Smooth muscle cell (in vitro differentiated cells): ENCODE measurements at regions not wholly inside any gene's neighbourhood (a gene's known extent, or its start where the extent isn't known, plus 50 kb on each side); places are given as distances from the start of the nearest gene placed in this dataset.

ENCODE experiments used
- DNase-seq: peaks from one replicate; lab custom pipeline; 2025; ENCODE audit not compliant: unreplicated experiment; lab: John Stamatoyannopoulos, UW
- H2AFZ ChIP-seq: fragments of 200-600 bp; sonication (generic); 2 replicates; pipeline ENCODE4 v1.6.0; 2016; ENCODE audit warnings: antibody characterized with exemption, low read depth, mild to moderate bottlenecking
- H3F3A ChIP-seq: fragments of 200-600 bp; sonication (generic); 2 replicates; pipeline ENCODE4 v1.6.0; 2017; ENCODE audit warnings: antibody characterized with exemption, low read depth
- H3K27ac ChIP-seq: fragments of 200-600 bp; sonication (generic); 2 replicates; pipeline ENCODE4 v1.5.1; 2016; ENCODE audit warnings: low read depth, mild to moderate bottlenecking
- H3K27me3 ChIP-seq: fragments of 200-600 bp; sonication (generic); 2 replicates; pipeline ENCODE4 v1.6.1; 2016; ENCODE audit warnings: low read depth, mild to moderate bottlenecking
- H3K36me3 ChIP-seq: fragments of 200-600 bp; sonication (generic); 2 replicates; pipeline ENCODE4 v1.5.1; 2016; ENCODE audit warnings: low read depth
- H3K4me1 ChIP-seq: fragments of 200-600 bp; sonication (generic); 2 replicates; pipeline ENCODE4 v1.5.1; 2016; ENCODE audit warnings: low read depth
- H3K4me2 ChIP-seq: fragments of 200-600 bp; sonication (generic); 2 replicates; pipeline ENCODE4 v1.6.0; 2016; ENCODE audit warnings: mild to moderate bottlenecking
- H3K4me3 ChIP-seq: fragments of 200-600 bp; sonication (generic); 2 replicates; pipeline ENCODE4 v1.5.1; 2016; ENCODE audit warnings: mild to moderate bottlenecking
- H3K79me2 ChIP-seq: fragments of 200-600 bp; sonication (generic); 2 replicates; pipeline ENCODE4 v1.6.0; 2016; ENCODE audit warnings: low read depth, mild to moderate bottlenecking
- H3K9ac ChIP-seq: fragments of 200-600 bp; sonication (generic); 2 replicates; pipeline ENCODE4 v1.6.0; 2016; ENCODE audit warnings: low read depth
- H3K9me3 ChIP-seq: fragments of 200-600 bp; sonication (generic); replicated peaks from 2 replicates; pipeline ENCODE4 v1.5.1; 2016; ENCODE audit warnings: low read depth
- H4K20me1 ChIP-seq: fragments of 200-600 bp; sonication (generic); 2 replicates; pipeline ENCODE4 v1.6.0; 2016; ENCODE audit warnings: low read depth
- WGBS: methylation state at CpG from one replicate; pipeline ENCODE4 v1.1.7; 2016; ENCODE audit warnings: low lambda C conversion rate; 5-methylcytosine and 5-hydroxymethylcytosine counted together
- TF ChIP-seq, protein P1 (sequence below): fragments of 200-600 bp; sonication (generic); IDR thresholded peaks from 2 replicates; pipeline ENCODE4 v1.5.1; 2017; ENCODE audit warnings: borderline replicate concordance, mild to moderate bottlenecking, antibody characterized with exemption; ENCODE audit not compliant: insufficient read depth, poor library complexity, severe bottlenecking

DNA sequence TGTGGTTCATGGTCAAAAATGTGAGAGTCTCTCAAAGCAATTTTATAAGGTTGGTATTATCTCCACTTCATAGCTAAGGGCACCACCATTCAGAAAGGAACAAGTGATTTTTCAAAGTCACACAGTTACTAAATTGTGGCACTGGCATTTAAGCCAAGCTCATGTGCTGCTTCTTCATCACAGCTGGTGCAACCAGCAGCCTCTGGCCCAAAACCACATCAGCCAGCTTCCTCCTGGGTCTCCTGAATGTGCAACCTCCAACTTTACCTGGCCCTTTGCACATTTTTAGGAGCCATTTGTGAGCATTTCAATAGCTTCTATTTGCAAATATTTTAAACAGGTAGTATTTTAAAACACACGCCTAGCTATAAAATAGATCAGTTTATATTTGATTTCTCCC is 293.7 kb downstream of the BCL11A start:
- Histone ChIP-seq H3F3A (no peaks in the 10 kb centered on the region), H3K79me2 (no peaks in the 10 kb centered on the region), H3K27ac (no peak overlapping the region), H3K27me3 (no peaks in the 10 kb centered on the region), H4K20me1 (no peaks in the 10 kb centered on the region), H3K36me3 (no peaks in the 10 kb centered on the region), H3K4me1 (peaks cover 7% of the 10 kb centered on the region), H3K4me2 (no peak overlapping the region), H3K9me3 (no peaks in the 10 kb centered on the region), H2AFZ (no peak overlapping the region), H3K9ac (no peak overlapping the region), H3K4me3 (no peak overlapping the region)
- TF ChIP-seq, protein P1, sequence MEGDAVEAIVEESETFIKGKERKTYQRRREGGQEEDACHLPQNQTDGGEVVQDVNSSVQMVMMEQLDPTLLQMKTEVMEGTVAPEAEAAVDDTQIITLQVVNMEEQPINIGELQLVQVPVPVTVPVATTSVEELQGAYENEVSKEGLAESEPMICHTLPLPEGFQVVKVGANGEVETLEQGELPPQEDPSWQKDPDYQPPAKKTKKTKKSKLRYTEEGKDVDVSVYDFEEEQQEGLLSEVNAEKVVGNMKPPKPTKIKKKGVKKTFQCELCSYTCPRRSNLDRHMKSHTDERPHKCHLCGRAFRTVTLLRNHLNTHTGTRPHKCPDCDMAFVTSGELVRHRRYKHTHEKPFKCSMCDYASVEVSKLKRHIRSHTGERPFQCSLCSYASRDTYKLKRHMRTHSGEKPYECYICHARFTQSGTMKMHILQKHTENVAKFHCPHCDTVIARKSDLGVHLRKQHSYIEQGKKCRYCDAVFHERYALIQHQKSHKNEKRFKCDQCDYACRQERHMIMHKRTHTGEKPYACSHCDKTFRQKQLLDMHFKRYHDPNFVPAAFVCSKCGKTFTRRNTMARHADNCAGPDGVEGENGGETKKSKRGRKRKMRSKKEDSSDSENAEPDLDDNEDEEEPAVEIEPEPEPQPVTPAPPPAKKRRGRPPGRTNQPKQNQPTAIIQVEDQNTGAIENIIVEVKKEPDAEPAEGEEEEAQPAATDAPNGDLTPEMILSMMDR: no peak
- DNase-seq: no peak
- WGBS: 94% methylated on average over 1 of the region's 1 CpG

GRCh38 chr2:60252581-60253150 is 300.8 kb downstream of the BCL11A start:
- 60% methylated on average over 6 of the region's 6 CpGs for WGBS
- no peaks in the 10 kb centered on the region for H4K20me1 ChIP-seq
- no peak overlapping the region for H3K4me3 ChIP-seq
- H2AFZ ChIP-seq: peak overlapping the region; percentile 30
- no peak overlapping the region for H3K27ac ChIP-seq
- no peak for DNase-seq
- no peak overlapping the region for H3K4me2 ChIP-seq
- no peaks in the 10 kb centered on the region for H3K36me3 ChIP-seq
- no peaks in the 10 kb centered on the region for H3K79me2 ChIP-seq
- H3F3A ChIP-seq: no peaks in the 10 kb centered on the region
- H3K9ac ChIP-seq: no peak overlapping the region
- H3K4me1 ChIP-seq: no peaks in the 10 kb centered on the region
- no peaks in the 10 kb centered on the region for H3K27me3 ChIP-seq
- TF ChIP-seq, protein P1: no peak
- no peaks in the 10 kb centered on the region for H3K9me3 ChIP-seq

GRCh38 chr2:60251247-60251646 is 302.2 kb downstream of the BCL11A start:
- H3K79me2 ChIP-seq: no peaks in the 10 kb centered on the region
- H3F3A ChIP-seq: no peaks in the 10 kb centered on the region
- no peaks in the 10 kb centered on the region for H3K27me3 ChIP-seq
- H3K9ac ChIP-seq: no peak overlapping the region
- H2AFZ ChIP-seq: no peak overlapping the region
- no peak overlapping the region for H3K4me2 ChIP-seq
- peaks cover 8% of the 10 kb centered on the region for H3K4me1 ChIP-seq
- H3K4me3 ChIP-seq: no peak overlapping the region
- H4K20me1 ChIP-seq: no peaks in the 10 kb centered on the region
- TF ChIP-seq, protein P1: no peak
- no peaks in the 10 kb centered on the region for H3K36me3 ChIP-seq
- no peak overlapping the region for H3K27ac ChIP-seq
- no peak for DNase-seq
- H3K9me3 ChIP-seq: no peaks in the 10 kb centered on the region

DNA sequence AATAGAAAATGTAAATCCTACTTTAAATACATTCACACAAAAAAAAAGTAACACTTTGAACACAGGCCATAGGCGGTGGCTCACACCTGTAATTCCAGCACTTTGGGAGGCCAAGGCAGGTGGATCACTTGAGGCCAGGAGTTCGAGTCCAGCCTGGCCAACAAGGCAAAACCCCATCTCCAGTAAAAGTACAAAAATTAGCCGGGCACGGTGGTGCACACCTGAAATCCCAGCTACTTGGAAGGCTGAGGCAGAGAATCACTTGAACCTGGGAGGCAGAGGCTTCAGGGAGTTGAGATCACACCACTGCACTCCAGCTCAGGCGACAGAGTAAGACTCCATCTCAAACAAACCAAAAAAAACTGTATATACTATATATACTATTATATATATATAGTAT is 303.6 kb downstream of the BCL11A start:
- H3K9me3 ChIP-seq: no peaks in the 10 kb centered on the region
- no peak overlapping the region for H3K9ac ChIP-seq
- no peak overlapping the region for H3K4me3 ChIP-seq
- peaks cover 8% of the 10 kb centered on the region for H3K4me1 ChIP-seq
- H3K27ac ChIP-seq: no peak overlapping the region
- no peaks in the 10 kb centered on the region for H3K79me2 ChIP-seq
- no peaks in the 10 kb centered on the region for H3K36me3 ChIP-seq
- H3K27me3 ChIP-seq: no peaks in the 10 kb centered on the region
- 91% methylated on average over 5 of the region's 5 CpGs for WGBS
- H3F3A ChIP-seq: no peaks in the 10 kb centered on the region
- DNase-seq: no peak
- H3K4me2 ChIP-seq: no peak overlapping the region
- no peaks in the 10 kb centered on the region for H4K20me1 ChIP-seq
- no peak overlapping the region for H2AFZ ChIP-seq
- TF ChIP-seq, protein P1: no peak
